Trophoblast cell (in vitro differentiated cells and primary cell): ENCODE measurements at regions not wholly inside any gene's neighbourhood (a gene's known extent, or its start where the extent isn't known, plus 50 kb on each side); places are given as distances from the start of the nearest gene placed in this dataset.

Source experiments
- DNase-seq, 2 donors: peaks; one replicate each; pipeline ENCODE4 v3.0.0-alpha.2; 2016
- H2AFZ ChIP-seq: 2 replicates; pipeline ENCODE4 v1.6.1; 2013; ENCODE audit warnings: low read length, moderate library complexity, mild to moderate bottlenecking; ENCODE audit not compliant: insufficient read depth, poor library complexity
- H2AK5ac ChIP-seq: 2 replicates; pipeline ENCODE4 v1.6.1; 2013; ENCODE audit warnings: mild to moderate bottlenecking, low read length
- H2BK120ac ChIP-seq: 2 replicates; pipeline ENCODE4 v1.6.1; 2013; ENCODE audit warnings: low read length, mild to moderate bottlenecking, moderate library complexity; ENCODE audit not compliant: insufficient read depth, poor library complexity
- H2BK12ac ChIP-seq: 2 replicates; pipeline ENCODE4 v1.6.1; 2013; ENCODE audit warnings: mild to moderate bottlenecking, low read length, moderate library complexity
- H2BK5ac ChIP-seq: 2 replicates; pipeline ENCODE4 v1.6.1; 2013; ENCODE audit warnings: low read length, low read depth, moderate library complexity, mild to moderate bottlenecking; ENCODE audit not compliant: poor library complexity
- H3K14ac ChIP-seq: 2 replicates; pipeline ENCODE4 v1.6.1; 2013; ENCODE audit warnings: mild to moderate bottlenecking, low read length
- H3K18ac ChIP-seq: 2 replicates; pipeline ENCODE4 v1.6.1; 2013; ENCODE audit warnings: mild to moderate bottlenecking, low read length
- H3K23ac ChIP-seq: 2 replicates; pipeline ENCODE4 v1.6.1; 2013; ENCODE audit warnings: low read length
- H3K27ac ChIP-seq: 2 replicates; pipeline ENCODE4 v1.5.1; 2013; ENCODE audit warnings: low read depth, mild to moderate bottlenecking, inconsistent platforms, low read length, moderate library complexity
- H3K27me3 ChIP-seq: 2 replicates; pipeline ENCODE4 v1.6.1; 2013; ENCODE audit warnings: inconsistent platforms, mild to moderate bottlenecking, low read length, moderate library complexity; ENCODE audit not compliant: insufficient read depth
- H3K36me3 ChIP-seq, 2 experiments: 1 replicate in 1 of 2; 2 replicates in 1 of 2; pipeline ENCODE4 v1.6.1; 2013; ENCODE audit warnings: low read length in 2 of 2, mild to moderate bottlenecking in 2 of 2, moderate library complexity in 1 of 2; ENCODE audit not compliant: insufficient read depth in 2 of 2, control insufficient read depth in 1 of 2
- H3K4ac ChIP-seq: 2 replicates; pipeline ENCODE4 v1.6.1; 2013; ENCODE audit warnings: low read depth, mild to moderate bottlenecking, low read length, moderate library complexity
- H3K4me1 ChIP-seq, 2 experiments: 1 replicate in 1 of 2; 2 replicates in 1 of 2; pipeline ENCODE4 v1.6.1; 2013; ENCODE audit warnings: low read length in 2 of 2, mild to moderate bottlenecking in 2 of 2, moderate library complexity in 1 of 2; ENCODE audit not compliant: insufficient read depth in 2 of 2, control insufficient read depth in 1 of 2
- H3K4me2 ChIP-seq: 2 replicates; pipeline ENCODE4 v1.6.1; 2013; ENCODE audit warnings: inconsistent platforms, mild to moderate bottlenecking, low read length, moderate library complexity
- H3K4me3 ChIP-seq: 2 replicates; pipeline ENCODE4 v1.5.1; 2013; ENCODE audit warnings: mild to moderate bottlenecking, low read depth, low read length, inconsistent platforms
- H3K79me1 ChIP-seq: one replicate; pipeline ENCODE4 v1.6.1; 2013; ENCODE audit warnings: low read length
- H3K79me2 ChIP-seq: 2 replicates; pipeline ENCODE4 v1.6.1; 2013; ENCODE audit warnings: low read length, mild to moderate bottlenecking; ENCODE audit not compliant: control insufficient read depth, insufficient read depth, poor library complexity
- H3K9ac ChIP-seq: 2 replicates; pipeline ENCODE4 v1.6.1; 2013; ENCODE audit warnings: mild to moderate bottlenecking, low read length
- H3K9me3 ChIP-seq: 2 replicates; pipeline ENCODE4 v1.6.1; 2013; ENCODE audit warnings: low read depth, mild to moderate bottlenecking, control low read depth, inconsistent platforms, low read length; ENCODE audit not compliant: insufficient read depth
- H4K12ac ChIP-seq: 2 replicates; pipeline ENCODE4 v1.6.1; 2013; ENCODE audit warnings: low read depth, mild to moderate bottlenecking, low read length, moderate library complexity
- H4K8ac ChIP-seq: 2 replicates; pipeline ENCODE4 v1.6.1; 2013; ENCODE audit warnings: low read depth, mild to moderate bottlenecking, low read length, moderate library complexity
- H4K91ac ChIP-seq: one replicate; pipeline ENCODE4 v1.6.1; 2013; ENCODE audit warnings: low read depth, mild to moderate bottlenecking, low read length, moderate library complexity
- WGBS: extraction: QIAGEN DNeasy Blood & Tissue Kit; methylation state at CpG from one replicate; pipeline ENCODE4 v1.1.7; 2013; ENCODE audit warnings: missing lambda C conversion rate; ENCODE audit not compliant: insufficient read length, insufficient coverage; ENCODE audit errors: extremely low coverage; 5-methylcytosine and 5-hydroxymethylcytosine counted together

GRCh38 chr5:58077416-58077815 is 382.5 kb downstream of the PLK2 start:
- H3K14ac ChIP-seq, result no peak overlapping the region
- H3K4ac ChIP-seq, result no peak overlapping the region
- H3K4me1 ChIP-seq, result peaks cover 0 to 5% of the 10 kb centered on the region in 2 experiments
- no peak overlapping the region for H3K4me2 ChIP-seq
- H3K36me3 ChIP-seq, result no peaks in the 10 kb centered on the region
- H2BK120ac ChIP-seq, result no peak overlapping the region
- no peak overlapping the region for H4K12ac ChIP-seq
- no peak overlapping the region for H2BK5ac ChIP-seq
- no peak overlapping the region for H3K27ac ChIP-seq
- H3K23ac ChIP-seq, result no peak overlapping the region
- no peak overlapping the region for H3K9ac ChIP-seq
- no CpG with 5 or more reads among the region's 3 CpGs for WGBS
- H4K91ac ChIP-seq, result no peak overlapping the region
- H3K79me2 ChIP-seq, result no peaks in the 10 kb centered on the region
- H2AK5ac ChIP-seq, result no peak overlapping the region
- no peak overlapping the region for H2AFZ ChIP-seq
- H2BK12ac ChIP-seq, result no peak overlapping the region
- H3K79me1 ChIP-seq, result no peaks in the 10 kb centered on the region
- no peaks in the 10 kb centered on the region for H3K9me3 ChIP-seq
- no peak overlapping the region for H3K18ac ChIP-seq
- no peak for DNase-seq
- no peak overlapping the region for H3K4me3 ChIP-seq
- no peak overlapping the region for H4K8ac ChIP-seq
- no peaks in the 10 kb centered on the region for H3K27me3 ChIP-seq

- Histone ChIP-seq H3K18ac (no peak overlapping the region), H3K9ac (no peak overlapping the region), H4K91ac (no peak overlapping the region), H3K23ac (no peak overlapping the region), H3K79me1 (no peaks in the 10 kb centered on the region), H3K4me1 (peaks cover 0 to 4% of the 10 kb centered on the region in 2 experiments), H2AK5ac (no peak overlapping the region), H3K4me3 (no peak overlapping the region), H4K8ac (no peak overlapping the region), H2BK12ac (peak overlapping the region; percentile 13), H4K12ac (no peak overlapping the region), H3K27ac (no peak overlapping the region), H3K27me3 (no peaks in the 10 kb centered on the region), H3K9me3 (no peaks in the 10 kb centered on the region), H3K79me2 (no peaks in the 10 kb centered on the region), H2AFZ (no peak overlapping the region), H3K36me3 (no peaks in the 10 kb centered on the region), H2BK120ac (no peak overlapping the region), H2BK5ac (no peak overlapping the region), H3K4ac (no peak overlapping the region), H3K4me2 (no peak overlapping the region), H3K14ac (no peak overlapping the region)
- WGBS, result no CpG with 5 or more reads among the region's 7 CpGs
- no peak for DNase-seq
Observed at GRCh38 chr5:58076483-58077257, 383.2 kb downstream of the PLK2 start.

- H2BK12ac ChIP-seq, result no peak overlapping the region
- no peaks in the 10 kb centered on the region for H3K36me3 ChIP-seq
- H3K4me1 ChIP-seq, result peaks cover 0 to 4% of the 10 kb centered on the region in 2 experiments
- no CpG with 5 or more reads among the region's 3 CpGs for whole genome bisulfite sequencing
- no peak overlapping the region for H3K9ac ChIP-seq
- H3K27me3 ChIP-seq, result no peaks in the 10 kb centered on the region
- H2BK120ac ChIP-seq, result no peak overlapping the region
- H4K8ac ChIP-seq, result no peak overlapping the region
- H3K14ac ChIP-seq, result no peak overlapping the region
- H3K9me3 ChIP-seq, result no peaks in the 10 kb centered on the region
- no peak overlapping the region for H2AFZ ChIP-seq
- no peaks in the 10 kb centered on the region for H3K79me2 ChIP-seq
- H3K23ac ChIP-seq, result no peak overlapping the region
- H2BK5ac ChIP-seq, result no peak overlapping the region
- no peak overlapping the region for H3K4ac ChIP-seq
- no peaks in the 10 kb centered on the region for H3K79me1 ChIP-seq
- no peak for DNase-seq
- no peak overlapping the region for H4K91ac ChIP-seq
- no peak overlapping the region for H3K18ac ChIP-seq
- H3K27ac ChIP-seq, result no peak overlapping the region
- no peak overlapping the region for H3K4me3 ChIP-seq
- no peak overlapping the region for H3K4me2 ChIP-seq
- H4K12ac ChIP-seq, result no peak overlapping the region
- H2AK5ac ChIP-seq, result no peak overlapping the region
Observed at GRCh38 chr5:58075907-58076306, 384.0 kb downstream of the PLK2 start.

- no CpG with 5 or more reads among the region's 7 CpGs for whole genome bisulfite sequencing
Observed at GRCh38 chr5:58074717-58075116, 385.2 kb downstream of the PLK2 start.

More at GRCh38 chr5:58074717-58075116, 385.2 kb downstream of the PLK2 start:
- no peaks in the 10 kb centered on the region for H3K79me1 ChIP-seq
- no peak overlapping the region for H2BK12ac ChIP-seq
- no peak overlapping the region for H4K91ac ChIP-seq
- H2AFZ ChIP-seq, result no peak overlapping the region
- no peak overlapping the region for H2BK5ac ChIP-seq
- no peak for DNase-seq
- no peaks in the 10 kb centered on the region for H3K9me3 ChIP-seq
- H3K4me2 ChIP-seq, result no peak overlapping the region
- H4K8ac ChIP-seq, result no peak overlapping the region
- H3K9ac ChIP-seq, result no peak overlapping the region
- no peak overlapping the region for H3K4ac ChIP-seq
- no peaks in the 10 kb centered on the region for H3K79me2 ChIP-seq
- H3K14ac ChIP-seq, result no peak overlapping the region
- no peaks in the 10 kb centered on the region for H3K36me3 ChIP-seq
- no peak overlapping the region for H2AK5ac ChIP-seq
- H3K23ac ChIP-seq, result no peak overlapping the region
- H3K27ac ChIP-seq, result no peak overlapping the region
- no peak overlapping the region for H3K4me3 ChIP-seq
- H3K4me1 ChIP-seq, result peaks cover 0 to 2% of the 10 kb centered on the region in 2 experiments
- H4K12ac ChIP-seq, result no peak overlapping the region
- H2BK120ac ChIP-seq, result no peak overlapping the region
- no peaks in the 10 kb centered on the region for H3K27me3 ChIP-seq
- H3K18ac ChIP-seq, result no peak overlapping the region
